HFF-Myc (cell line): ENCODE measurements at regions not wholly inside any gene's neighbourhood (a gene's known extent, or its start where the extent isn't known, plus 50 kb on each side); places are given as distances from the start of the nearest gene placed in this dataset.

Experiments
- DNase-seq: peaks from one replicate; pipeline ENCODE4 v3.0.0-alpha.2; 2011; ENCODE audit warnings: low read depth; ENCODE audit errors: extremely low read depth
- H3K4me3 ChIP-seq: replicated peaks from 2 replicates; pipeline ENCODE4 v1.5.1; 2011; ENCODE audit warnings: low read depth, mild to moderate bottlenecking, control low read depth, low read length
- TF ChIP-seq, protein P1 (sequence below): IDR thresholded peaks from 2 replicates; pipeline ENCODE4 v1.5.1; 2012; ENCODE audit warnings: mild to moderate bottlenecking, low read depth, low read length, control low read depth; ENCODE audit errors: missing control alignments

DNA sequence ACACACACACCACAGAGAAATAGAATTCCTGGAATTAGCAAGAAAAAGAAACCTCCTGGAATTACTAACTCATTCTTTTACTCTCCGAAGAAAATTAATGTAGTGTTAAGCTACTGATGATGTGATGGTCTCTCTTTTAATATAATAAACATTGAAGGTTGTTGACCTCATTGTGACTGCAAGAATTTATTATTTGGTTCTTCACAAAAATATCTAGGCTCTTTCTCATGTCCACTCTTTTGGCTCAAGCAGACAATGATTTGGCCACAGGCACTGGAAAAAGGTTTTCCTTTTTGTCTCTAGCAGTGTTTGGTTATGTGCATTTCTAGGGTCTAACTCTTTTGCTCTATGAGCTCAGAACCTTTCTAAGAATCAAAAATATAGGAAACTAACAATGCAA lies 811.9 kb downstream of the TENT5A start:
- TF ChIP-seq, protein P1, sequence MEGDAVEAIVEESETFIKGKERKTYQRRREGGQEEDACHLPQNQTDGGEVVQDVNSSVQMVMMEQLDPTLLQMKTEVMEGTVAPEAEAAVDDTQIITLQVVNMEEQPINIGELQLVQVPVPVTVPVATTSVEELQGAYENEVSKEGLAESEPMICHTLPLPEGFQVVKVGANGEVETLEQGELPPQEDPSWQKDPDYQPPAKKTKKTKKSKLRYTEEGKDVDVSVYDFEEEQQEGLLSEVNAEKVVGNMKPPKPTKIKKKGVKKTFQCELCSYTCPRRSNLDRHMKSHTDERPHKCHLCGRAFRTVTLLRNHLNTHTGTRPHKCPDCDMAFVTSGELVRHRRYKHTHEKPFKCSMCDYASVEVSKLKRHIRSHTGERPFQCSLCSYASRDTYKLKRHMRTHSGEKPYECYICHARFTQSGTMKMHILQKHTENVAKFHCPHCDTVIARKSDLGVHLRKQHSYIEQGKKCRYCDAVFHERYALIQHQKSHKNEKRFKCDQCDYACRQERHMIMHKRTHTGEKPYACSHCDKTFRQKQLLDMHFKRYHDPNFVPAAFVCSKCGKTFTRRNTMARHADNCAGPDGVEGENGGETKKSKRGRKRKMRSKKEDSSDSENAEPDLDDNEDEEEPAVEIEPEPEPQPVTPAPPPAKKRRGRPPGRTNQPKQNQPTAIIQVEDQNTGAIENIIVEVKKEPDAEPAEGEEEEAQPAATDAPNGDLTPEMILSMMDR = no peak
- no peak overlapping the region for H3K4me3 ChIP-seq
- DNase-seq = no peak

DNA sequence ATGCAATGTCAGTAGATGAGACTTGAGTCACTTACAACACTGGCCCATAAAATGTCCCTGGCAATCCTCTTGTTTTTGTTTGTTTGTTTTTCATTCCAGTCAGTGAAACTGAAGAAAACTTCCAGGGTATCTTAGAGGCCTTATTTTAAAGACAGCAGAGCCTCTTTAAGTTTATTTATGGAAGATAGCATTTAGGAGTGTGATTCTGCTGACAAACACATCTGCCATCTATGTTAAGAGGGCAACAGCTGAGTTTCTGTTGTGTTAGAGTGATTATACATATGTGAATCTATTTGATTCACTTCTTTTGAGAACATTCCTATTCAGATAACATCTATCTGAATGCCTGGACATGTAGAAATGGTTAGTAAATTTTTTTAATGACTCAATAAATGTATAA lies 812.6 kb downstream of the TENT5A start:
- no peak overlapping the region for H3K4me3 ChIP-seq
- TF ChIP-seq, protein P1 = no peak
- DNase-seq = no peak

DNA sequence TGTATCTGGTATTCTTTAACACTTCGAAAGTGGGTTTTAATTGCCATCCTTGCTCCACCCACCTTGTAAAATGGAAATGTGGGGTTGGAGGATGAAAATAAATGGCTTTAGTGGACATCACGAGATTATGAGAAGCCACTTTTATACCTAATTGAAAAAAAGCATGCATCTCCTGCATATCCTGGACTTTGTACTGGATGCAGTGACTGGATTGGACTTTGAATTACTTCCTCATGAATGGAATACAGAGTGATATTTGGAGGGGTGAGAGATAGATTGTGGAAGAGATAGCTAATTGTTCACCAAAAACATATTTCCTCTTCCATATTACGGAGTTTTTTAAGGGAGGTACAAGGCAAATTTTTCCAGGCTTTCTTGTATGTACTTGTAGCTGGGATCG lies 813.0 kb downstream of the TENT5A start:
- DNase-seq = no peak
- TF ChIP-seq, protein P1 = no peak
- H3K4me3 ChIP-seq = no peak overlapping the region

DNA sequence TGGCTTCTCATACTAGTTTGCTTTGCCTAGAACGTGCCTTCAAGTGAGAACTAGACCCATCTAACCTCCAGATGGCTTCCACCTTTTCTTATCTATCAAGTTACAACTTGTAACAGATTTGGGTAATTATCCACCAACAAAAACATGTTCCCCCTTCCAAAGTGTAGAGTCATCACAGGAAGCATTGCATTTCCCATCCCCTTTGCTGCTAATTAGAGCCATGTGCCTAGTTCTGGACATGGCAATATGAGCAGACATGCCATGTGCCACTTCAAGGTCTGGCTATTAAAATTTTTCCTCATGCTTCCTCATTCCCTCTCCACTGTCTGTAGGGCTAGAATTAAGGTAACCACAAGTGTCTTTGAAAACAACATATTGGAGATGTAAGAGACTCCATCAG lies 814.4 kb downstream of the TENT5A start:
- peak; percentile 72 for DNase-seq
- TF ChIP-seq, protein P1 = no peak
- no peak overlapping the region for H3K4me3 ChIP-seq

DNA sequence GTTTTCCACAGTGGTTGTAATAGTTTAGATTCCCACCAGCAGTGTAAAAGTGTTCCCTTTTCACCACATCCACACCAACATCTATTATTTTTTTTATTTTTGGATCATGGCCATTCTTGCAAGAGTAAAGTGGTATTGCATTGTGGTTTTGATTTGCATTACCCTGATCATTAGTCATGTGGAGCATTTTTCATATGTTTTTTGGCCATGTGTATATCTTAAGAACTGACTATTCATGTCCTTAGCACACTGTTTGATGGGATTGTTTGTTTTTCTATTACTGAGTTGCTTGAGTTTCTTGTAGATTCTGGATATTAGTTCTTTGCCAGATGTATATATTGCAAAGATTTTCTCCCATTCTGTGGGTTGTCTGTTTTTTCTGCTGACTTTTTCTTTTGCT lies 820.1 kb downstream of the TENT5A start:
- peak; percentile 41 for DNase-seq
- H3K4me3 ChIP-seq = no peak overlapping the region
- TF ChIP-seq, protein P1 = no peak

DNA sequence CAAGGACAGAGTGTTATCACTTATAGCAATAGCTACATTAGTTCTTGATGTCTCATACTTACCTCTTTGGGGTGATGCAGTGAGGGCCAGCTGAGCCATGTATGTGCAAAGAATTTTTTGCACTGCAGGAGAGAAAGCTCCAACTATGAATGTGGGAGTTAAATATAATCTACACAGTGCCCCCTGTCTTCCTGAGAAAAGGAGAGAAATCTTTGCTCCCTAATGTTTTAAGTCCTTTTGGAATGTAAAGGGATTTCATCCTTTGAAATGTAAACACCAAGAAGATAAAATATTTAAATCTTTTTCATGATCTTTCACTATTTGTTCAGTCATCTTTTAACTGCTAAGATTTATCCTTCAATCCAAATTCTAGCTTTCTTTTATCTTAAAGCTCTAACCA lies 822.1 kb downstream of the TENT5A start:
- H3K4me3 ChIP-seq = no peak overlapping the region
- TF ChIP-seq, protein P1 = no peak
- no peak for DNase-seq

DNA sequence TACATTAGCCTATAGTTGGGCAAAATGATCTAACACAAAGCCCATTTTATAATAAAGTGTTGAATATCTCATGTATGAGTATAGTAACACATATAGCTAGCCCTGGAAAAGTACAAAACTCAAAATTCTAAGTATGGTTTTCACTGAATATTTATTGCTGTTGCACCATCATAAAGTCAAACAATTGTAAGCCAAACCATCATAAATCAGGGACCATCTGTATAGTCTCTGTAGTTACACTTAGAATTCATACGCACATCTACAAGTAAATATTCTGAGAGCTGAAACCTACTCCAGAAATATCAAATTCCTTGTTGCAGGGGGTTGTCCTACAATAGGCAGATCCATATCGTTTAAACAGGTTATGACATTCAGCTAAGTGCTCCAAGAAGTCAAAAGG lies 817.3 kb downstream of the BCKDHB start:
- no peak for DNase-seq
- TF ChIP-seq, protein P1 = no peak
- no peak overlapping the region for H3K4me3 ChIP-seq
